Transverse colon (tissue), 4 donors: ENCODE measurements at regions not wholly inside any gene's neighbourhood (a gene's known extent, or its start where the extent isn't known, plus 50 kb on each side); places are given as distances from the start of the nearest gene placed in this dataset.

Experiments used
- DNase-seq: peaks from one replicate; pipeline ENCODE4 v3.0.0-alpha.2; 2019
- H3K27ac ChIP-seq, 4 donors: fragments of 200-600 bp; sonication (generic); 2 replicates each; pipeline ENCODE4 v1.5.1; 2016 to 2018; ENCODE audit warnings: inconsistent platforms in 4 of 4
- H3K27me3 ChIP-seq: fragments of 200-600 bp; sonication (generic); 2 replicates; pipeline ENCODE4 v1.5.1; 2017; ENCODE audit warnings: inconsistent platforms
- H3K36me3 ChIP-seq, 4 donors: fragments of 200-600 bp; sonication (generic); 2 replicates each; pipeline ENCODE4 v1.5.1; 2017 to 2019; ENCODE audit warnings: inconsistent platforms in 4 of 4
- H3K4me1 ChIP-seq, 4 donors: fragments of 200-600 bp; sonication (generic); 2 replicates each; pipeline ENCODE4 v1.5.1; 2017 to 2020; ENCODE audit warnings: inconsistent platforms in 4 of 4
- H3K4me3 ChIP-seq, 4 donors: fragments of 200-600 bp; sonication (generic); 1 replicate in 1 of 4; 2 replicates in 3 of 4; pipeline versions ENCODE4 v1.5.1 to v1.6.1; 2017 to 2019; ENCODE audit warnings: inconsistent platforms in 4 of 4
- H3K9me3 ChIP-seq, 2 donors: fragments of 200-600 bp; sonication (generic); 2 replicates each; pipeline ENCODE4 v1.5.1; 2017 to 2019; ENCODE audit warnings: inconsistent platforms in 2 of 2
- EP300 ChIP-seq: sonication (generic); formaldehyde crosslinking; IDR thresholded peaks from one replicate; pipeline ENCODE4 v1.6.1; 2017; ENCODE audit warnings: antibody characterized with exemption, low read depth
- POLR2A ChIP-seq: fragments of 450-650 bp; IDR thresholded peaks from one replicate; pipeline ENCODE4 v1.6.1; 2016; ENCODE audit warnings: antibody characterized with exemption, mild to moderate bottlenecking, moderate library complexity
- POLR2AphosphoS5 ChIP-seq, 3 donors: sonication (generic); formaldehyde crosslinking; IDR thresholded peaks; one replicate each; pipeline ENCODE4 v1.6.1; 2016; ENCODE audit warnings: antibody characterized with exemption in 3 of 3
- WGBS, 2 donors: methylation state at CpG; one replicate each; pipeline ENCODE4 v1.1.5; 2018; ENCODE audit warnings: low coverage in 1 of 2; 5-methylcytosine and 5-hydroxymethylcytosine counted together
- in situ Hi-C, 4 donors: fragments of 200-750 bp; cut with MboI; loops; one replicate each; pipeline versions ENCODE4 v1.15.0 to v1.15.1; 2017; ENCODE audit warnings: low sequenced_read_pairs in 3 of 4, low pct_ligation_motif_present in 1 of 4, low pct_unique_long_range_greater_than_20kb in 1 of 4
- intact Hi-C: fragments of 100-400 bp; cut with DNase I; formaldehyde crosslinking; loops from one replicate; pipeline ENCODE4 v1.15.1; 2023; ENCODE audit warnings: low total_unique reads
- TF ChIP-seq, protein P1 (sequence below), 5 experiments: fragments of 200-600 bp in 3 of 5; fragments of 450-650 bp in 2 of 5; sonication (generic) in 3 of 5; IDR thresholded peaks; 1 replicate in 2 of 5; 2 replicates in 3 of 5; pipeline ENCODE4 v1.5.1; 2016 to 2017; ENCODE audit warnings: antibody characterized with exemption in 5 of 5, inconsistent platforms in 3 of 5, mild to moderate bottlenecking in 2 of 5, moderate library complexity in 1 of 5

DNA sequence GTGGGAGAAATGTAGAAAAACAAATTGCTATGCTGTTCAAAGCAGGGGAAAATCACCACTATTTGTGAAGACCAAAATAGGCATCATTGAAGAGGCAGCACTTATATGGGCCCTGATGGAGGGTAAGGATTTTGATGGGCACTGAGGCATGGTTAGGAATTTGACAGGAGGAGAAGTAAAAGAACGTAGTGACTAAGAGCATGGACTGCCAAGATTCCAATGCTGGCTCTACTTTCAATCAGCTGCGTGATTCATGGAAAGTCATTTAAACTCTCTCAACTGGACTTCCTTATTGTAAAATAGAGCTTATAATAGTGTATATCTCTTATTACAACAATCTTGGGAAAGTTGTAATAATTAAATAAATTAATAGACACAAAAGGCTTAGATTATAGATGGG is 267.7 kb upstream of the G2E3 start:
- Histone ChIP-seq H3K4me3 (no peak overlapping the region), H3K27ac (no peak overlapping the region), H3K36me3 (no peaks in the 10 kb centered on the region), H3K27me3 (no peaks in the 10 kb centered on the region), H3K9me3 (no peaks in the 10 kb centered on the region), H3K4me1 (no peaks in the 10 kb centered on the region)
- in situ Hi-C loops = no loop called here
- TF ChIP-seq POLR2A (no peak), EP300 (no peak), POLR2AphosphoS5 (IDR thresholded peaks at IDR 0.05) (no peak)
- TF ChIP-seq, protein P1, sequence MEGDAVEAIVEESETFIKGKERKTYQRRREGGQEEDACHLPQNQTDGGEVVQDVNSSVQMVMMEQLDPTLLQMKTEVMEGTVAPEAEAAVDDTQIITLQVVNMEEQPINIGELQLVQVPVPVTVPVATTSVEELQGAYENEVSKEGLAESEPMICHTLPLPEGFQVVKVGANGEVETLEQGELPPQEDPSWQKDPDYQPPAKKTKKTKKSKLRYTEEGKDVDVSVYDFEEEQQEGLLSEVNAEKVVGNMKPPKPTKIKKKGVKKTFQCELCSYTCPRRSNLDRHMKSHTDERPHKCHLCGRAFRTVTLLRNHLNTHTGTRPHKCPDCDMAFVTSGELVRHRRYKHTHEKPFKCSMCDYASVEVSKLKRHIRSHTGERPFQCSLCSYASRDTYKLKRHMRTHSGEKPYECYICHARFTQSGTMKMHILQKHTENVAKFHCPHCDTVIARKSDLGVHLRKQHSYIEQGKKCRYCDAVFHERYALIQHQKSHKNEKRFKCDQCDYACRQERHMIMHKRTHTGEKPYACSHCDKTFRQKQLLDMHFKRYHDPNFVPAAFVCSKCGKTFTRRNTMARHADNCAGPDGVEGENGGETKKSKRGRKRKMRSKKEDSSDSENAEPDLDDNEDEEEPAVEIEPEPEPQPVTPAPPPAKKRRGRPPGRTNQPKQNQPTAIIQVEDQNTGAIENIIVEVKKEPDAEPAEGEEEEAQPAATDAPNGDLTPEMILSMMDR (IDR thresholded peaks at IDR 0.05) = no peak
- 58 to 70% methylated on average over 2 of the region's 2 CpGs for WGBS, 2 donors
- DNase-seq = no peak
- intact Hi-C loops = no loop called here

DNA sequence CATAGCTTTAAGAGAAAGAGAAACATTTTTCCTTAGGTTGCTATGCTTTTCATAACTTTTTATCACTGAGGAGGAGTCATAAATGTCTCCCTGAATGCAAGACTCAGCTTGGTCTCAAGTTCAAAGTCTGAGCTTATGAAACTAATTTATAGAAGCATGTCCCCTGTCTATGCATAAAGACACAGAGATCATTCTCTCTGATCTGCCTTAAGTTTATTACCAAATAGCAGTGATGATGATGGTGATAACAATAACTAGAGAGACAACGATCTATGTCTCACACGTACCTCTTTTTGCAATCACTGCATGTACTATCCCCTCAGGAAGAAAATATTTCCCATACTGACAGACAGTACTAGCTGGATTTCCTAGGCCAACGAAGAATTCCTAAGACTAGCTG is 266.4 kb upstream of the G2E3 start:
- H3K27ac ChIP-seq = no peak overlapping the region
- intact Hi-C loops = no loop called here

DNA sequence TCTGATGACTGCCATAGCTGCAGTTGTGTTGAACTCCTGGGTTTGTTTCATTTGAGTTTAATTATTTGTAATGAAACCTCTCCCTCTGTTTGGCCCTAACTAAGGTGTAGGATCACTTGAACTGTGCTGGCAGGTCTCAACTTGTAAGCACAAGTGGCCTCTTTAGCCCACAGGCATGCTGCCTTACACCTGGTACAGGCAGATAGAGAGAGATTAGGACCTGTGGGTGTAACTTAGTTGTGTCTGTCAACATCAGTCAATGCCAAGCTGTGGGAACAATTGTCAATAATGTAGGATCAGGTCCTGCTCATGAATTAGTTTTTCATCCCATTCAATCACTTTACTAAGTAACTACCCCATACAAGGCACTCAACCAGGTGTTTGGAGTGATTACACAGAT is 263.0 kb upstream of the G2E3 start:
- Histone ChIP-seq H3K4me1 (no peaks in the 10 kb centered on the region), H3K27ac (no peak overlapping the region), H3K27me3 (no peaks in the 10 kb centered on the region), H3K9me3 (no peaks in the 10 kb centered on the region), H3K36me3 (no peaks in the 10 kb centered on the region), H3K4me3 (no peak overlapping the region)
- intact Hi-C loops = no loop called here
- in situ Hi-C loops = no loop called here
- DNase-seq = no peak
- no peak for TF ChIP-seq POLR2AphosphoS5 (IDR thresholded peaks at IDR 0.05)

More for the DNA sequence above, 266.4 kb upstream of the G2E3 start:
- Histone ChIP-seq H3K36me3 (no peaks in the 10 kb centered on the region), H3K9me3 (no peaks in the 10 kb centered on the region), H3K4me3 (no peak overlapping the region), H3K4me1 (no peaks in the 10 kb centered on the region), H3K27me3 (no peaks in the 10 kb centered on the region)
- 56 to 60% methylated on average over 2 to 3 of the region's 3 CpGs for WGBS, 2 donors
- DNase-seq = no peak
- in situ Hi-C loops = no loop called here
- TF ChIP-seq EP300 (no peak), POLR2AphosphoS5 (IDR thresholded peaks at IDR 0.05) (no peak), POLR2A (no peak)
- TF ChIP-seq, protein P1 (IDR thresholded peaks at IDR 0.05) = no peak

DNA sequence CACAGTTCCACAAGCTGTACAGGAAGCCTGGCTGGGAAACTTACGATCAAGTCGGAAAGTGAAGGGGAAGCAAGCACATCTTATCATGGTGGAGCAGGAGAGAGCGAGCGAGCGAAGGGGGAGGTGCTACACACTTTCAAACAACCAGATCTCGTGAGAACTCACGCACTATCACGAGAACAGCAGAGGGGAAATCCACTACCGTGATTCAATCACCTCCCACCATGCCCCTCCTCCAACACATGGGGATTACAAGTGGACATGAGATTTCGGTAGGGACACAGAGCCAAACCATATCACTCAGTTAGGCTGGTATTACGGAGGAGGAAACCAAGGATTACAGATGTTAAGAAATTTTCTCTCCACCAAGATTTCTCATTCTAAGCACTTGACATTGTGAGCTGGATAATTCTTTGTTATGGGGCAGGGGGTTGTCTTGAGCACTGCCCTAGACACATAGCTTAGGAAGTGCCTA is 262.0 kb upstream of the G2E3 start:
- intact Hi-C loops = no loop called here
- H3K4me1 ChIP-seq = no peaks in the 10 kb centered on the region
- TF ChIP-seq POLR2AphosphoS5 (IDR thresholded peaks at IDR 0.05) (no peak), EP300 (no peak), POLR2A (no peak)
- TF ChIP-seq, protein P1 (IDR thresholded peaks at IDR 0.05) = no peak

More for the DNA sequence above, 262.0 kb upstream of the G2E3 start:
- Histone ChIP-seq H3K36me3 (no peaks in the 10 kb centered on the region), H3K4me3 (no peak overlapping the region), H3K27me3 (no peaks in the 10 kb centered on the region), H3K9me3 (no peaks in the 10 kb centered on the region), H3K27ac (no peak overlapping the region)
- 67 to 73% methylated on average over 10 to 11 of the region's 11 CpGs for WGBS, 2 donors
- in situ Hi-C loops = no loop called here
- no peak for DNase-seq
